GM20431 (cell line): ENCODE measurements at regions not wholly inside any gene's neighbourhood (a gene's known extent, or its start where the extent isn't known, plus 50 kb on each side); places are given as distances from the start of the nearest gene placed in this dataset.

Source experiments
- in situ Hi-C: fragments of 300-500 bp; cut with MseI, MboI; formaldehyde crosslinking; loops from one replicate; pipeline ENCODE4 v1.15.0; 2020; ENCODE audit warnings: low sequenced_read_pairs; ENCODE audit not compliant: unreplicated experiment

GRCh38 chr22:47298017-47298785, 535.8 kb downstream of the TBC1D22A start:
- in situ Hi-C loops: no loop called here

DNA sequence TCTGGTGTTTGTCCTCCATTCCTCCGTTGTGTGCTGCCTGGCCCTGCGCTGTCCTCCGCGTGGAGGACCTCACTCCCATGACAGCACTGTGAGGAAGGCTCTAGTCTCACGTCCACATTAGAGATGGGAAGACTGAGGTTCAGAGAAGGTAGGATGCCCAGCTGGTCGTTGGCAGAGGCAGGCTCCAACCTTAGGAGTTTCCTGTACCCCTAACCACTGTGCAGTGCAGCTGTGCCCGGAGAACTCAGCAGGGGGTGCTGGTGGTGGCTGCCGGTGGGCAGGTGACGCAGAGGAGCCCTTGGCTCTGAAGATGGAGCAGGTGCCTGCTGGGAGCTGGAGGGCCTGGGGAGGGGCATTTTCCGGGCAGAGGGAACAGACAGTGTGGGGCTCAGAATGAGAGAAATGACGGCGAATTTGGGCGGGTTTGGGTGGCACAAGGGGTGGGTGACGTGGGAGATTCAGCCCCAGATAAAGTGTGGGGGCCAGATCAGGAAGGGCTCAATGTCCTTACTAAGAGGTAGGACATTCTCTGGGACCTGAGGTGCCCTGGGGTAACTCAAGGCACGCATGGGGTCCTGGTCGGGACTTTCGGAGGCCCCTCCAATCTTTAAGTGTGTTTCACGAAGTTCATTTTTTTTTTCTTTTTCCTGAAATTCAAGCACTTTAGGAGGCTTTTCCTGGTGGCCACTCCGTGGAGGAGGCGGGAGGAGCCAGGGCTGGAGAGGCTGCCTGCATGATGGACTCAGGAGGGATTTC, 535.0 kb downstream of the TBC1D22A start:
- in situ Hi-C loops: no loop called here

DNA sequence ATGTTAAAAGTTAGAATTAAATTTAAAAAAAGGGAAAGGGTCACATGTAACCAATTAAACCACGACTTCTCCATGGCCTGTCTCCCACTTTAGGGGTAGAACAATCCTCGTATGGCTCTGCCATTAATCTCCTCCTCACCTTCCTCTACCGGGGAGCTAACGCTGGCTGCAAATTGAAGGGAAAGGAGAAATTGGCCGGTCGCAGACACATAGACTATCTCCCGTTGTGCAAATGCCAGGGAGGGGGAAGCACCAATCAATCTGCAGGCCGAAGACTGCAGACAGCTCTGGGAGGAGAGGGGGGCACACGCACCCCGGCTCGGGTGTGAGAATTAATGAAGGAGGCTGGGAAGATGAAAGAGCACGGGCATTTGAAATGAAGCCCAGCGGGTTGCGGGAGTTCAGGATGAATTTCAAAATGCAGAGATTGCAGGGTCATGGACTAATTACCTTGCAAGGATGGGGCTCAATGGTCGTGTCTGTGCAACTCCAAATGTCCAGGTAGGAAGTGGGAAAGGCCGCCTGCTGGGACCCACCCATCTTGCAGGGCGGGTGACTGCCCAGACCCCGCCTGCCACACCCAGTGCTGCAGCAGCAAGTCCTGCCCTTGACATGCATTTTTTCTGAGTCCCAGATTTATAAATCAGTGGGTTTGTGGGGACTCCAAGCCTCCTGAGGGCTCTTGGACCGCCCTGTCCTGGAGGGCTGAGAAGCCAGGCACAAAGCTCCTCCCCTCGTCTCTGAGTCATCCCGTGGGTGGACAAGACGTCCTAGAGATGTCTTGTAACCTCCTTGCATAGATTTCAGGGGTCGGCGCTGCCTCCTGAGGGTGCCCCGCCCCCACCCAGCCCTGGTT, 534.2 kb downstream of the TBC1D22A start:
- in situ Hi-C loops: no loop called here

DNA sequence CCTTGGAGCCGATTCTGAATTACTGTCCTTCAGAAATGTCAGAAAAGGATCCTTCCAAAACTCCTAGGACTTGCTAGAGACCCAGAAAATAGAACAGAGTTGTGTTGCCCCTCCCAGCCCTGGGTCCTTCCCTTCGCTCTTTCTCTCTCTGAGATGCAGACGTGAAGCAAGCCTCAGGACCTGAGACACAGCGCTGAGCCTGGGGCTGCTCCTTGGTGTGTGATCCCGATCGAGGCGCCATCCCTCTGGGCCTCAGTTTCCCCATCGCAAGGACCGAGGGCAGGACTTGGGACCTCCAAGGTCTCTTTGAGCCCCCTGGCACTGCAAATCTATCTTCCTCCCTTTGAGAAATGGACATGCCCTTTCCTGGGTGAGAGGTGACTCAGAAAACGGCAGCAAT, 533.5 kb downstream of the TBC1D22A start:
- in situ Hi-C loops: no loop called here

- in situ Hi-C loops: no loop called here
Observed at GRCh38 chr22:47295226-47295901, 532.9 kb downstream of the TBC1D22A start.

DNA sequence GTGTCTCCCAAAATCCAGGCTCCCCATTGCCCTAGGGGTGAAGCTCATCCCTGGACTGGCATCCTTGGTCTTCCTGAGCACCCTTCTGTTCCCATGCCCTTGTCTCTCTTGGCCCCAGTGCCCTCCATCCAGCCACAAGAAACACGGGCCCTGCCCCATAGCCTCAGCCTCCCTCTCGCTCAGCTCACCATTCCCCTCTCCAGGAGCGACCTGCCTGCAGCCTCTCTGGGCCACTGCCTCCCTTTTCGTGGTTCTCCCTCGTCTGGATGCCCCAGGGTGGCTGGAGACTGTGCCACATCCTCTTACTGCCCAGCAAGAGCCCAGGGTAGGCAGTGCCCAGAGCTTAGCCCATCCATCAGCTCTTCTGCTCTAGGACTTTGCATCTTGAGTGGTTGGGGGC, 532.1 kb downstream of the TBC1D22A start:
- in situ Hi-C loops: no loop called here

DNA sequence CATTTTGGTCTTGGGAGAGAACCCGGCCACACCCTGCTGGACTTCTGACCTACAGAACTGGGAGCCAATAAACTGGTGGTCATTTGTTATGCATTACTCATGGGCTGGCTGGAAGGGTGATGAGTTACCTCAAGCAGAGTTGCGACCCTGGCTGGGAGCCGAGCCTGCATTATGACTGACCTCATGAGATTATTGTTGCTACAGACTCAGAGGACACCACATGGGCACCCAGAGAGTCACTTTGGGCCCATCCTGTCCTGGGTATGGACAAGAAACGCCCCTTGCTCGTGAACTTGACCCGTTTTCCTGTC, 531.7 kb downstream of the TBC1D22A start:
- in situ Hi-C loops: no loop called here

GRCh38 chr22:47293368-47294221, 531.1 kb downstream of the TBC1D22A start:
- in situ Hi-C loops: no loop called here

DNA sequence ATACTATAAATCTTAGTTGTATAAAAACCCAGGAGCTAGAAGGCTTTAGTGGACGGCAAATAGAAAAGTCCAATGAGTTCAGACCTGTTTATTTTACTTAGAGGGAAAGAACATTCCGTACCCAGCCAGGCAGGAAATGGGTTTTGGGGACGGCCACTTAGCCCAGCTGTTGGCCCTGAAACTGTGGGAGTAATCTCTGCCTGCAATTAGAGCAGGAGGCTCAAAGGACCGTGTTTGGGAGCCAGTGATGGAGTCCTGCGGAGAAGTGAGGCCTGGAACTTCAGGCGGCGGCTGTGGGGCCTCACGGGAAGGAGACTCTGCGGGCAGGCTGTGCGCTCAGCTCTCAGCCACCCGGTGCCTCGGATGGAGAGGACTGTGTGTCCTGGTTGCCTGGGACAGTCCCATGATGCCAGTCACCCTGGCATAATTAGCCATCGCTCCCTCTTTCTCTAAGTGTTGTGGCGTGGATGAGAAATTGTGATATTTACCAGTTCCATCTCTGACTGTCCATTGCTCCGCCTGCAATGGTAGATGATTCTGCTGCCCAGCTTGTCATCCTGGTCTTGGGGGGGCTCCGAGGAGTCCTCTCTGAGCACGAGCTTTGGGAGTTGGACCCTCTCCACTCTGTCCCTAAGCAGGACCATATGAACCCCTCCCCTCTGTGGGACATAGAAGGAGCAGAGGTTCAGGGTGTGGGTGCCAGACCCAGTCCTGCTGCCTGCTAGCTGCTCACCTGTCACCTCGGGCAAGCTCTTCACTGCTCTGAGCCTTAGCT, 530.3 kb downstream of the TBC1D22A start:
- in situ Hi-C loops: no loop called here

DNA sequence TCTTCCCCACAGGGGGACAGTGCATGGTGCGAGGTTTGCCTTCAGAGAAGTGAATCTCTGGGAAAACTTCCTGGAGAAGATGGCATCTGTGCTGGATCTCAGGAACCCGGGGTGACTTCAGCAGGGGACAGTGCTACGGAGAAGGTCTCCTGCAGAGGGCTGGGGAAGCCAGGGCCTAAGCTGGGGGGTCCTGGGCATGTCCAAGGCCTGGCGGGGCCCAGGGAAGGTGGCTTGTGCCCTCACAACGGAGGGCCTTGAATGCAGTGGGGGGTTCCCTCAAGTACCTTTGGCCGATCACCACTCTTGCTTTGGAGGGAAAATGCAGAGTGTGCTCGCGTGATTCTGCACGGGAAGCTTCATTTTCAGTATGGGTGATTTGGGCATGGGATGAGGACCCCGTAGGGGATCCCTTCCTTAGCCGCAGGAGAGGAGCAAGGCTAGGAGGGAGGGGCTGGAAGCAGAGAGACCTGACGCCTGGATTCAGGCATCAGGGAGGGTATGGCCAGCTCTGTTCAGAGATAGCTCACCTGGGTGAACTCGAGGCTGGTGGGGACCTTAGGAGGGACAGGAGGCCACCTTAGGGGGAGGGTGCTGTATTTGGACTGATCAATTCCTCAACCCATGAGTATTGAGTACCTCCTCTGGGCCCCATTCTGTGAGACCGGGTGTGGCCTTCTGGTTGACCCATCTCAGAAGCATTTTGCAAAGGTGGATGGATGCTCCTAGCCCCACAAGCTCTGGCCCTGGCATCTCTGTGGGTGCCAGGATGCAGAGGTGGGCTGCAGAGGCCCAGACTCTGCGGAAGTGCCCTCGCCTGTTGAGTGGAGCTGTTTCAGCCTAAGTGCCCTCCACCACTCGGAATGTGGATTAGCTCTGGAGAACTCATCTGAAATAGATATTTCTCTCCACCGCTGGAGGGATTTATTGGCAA, 529.4 kb downstream of the TBC1D22A start:
- in situ Hi-C loops: no loop called here

DNA sequence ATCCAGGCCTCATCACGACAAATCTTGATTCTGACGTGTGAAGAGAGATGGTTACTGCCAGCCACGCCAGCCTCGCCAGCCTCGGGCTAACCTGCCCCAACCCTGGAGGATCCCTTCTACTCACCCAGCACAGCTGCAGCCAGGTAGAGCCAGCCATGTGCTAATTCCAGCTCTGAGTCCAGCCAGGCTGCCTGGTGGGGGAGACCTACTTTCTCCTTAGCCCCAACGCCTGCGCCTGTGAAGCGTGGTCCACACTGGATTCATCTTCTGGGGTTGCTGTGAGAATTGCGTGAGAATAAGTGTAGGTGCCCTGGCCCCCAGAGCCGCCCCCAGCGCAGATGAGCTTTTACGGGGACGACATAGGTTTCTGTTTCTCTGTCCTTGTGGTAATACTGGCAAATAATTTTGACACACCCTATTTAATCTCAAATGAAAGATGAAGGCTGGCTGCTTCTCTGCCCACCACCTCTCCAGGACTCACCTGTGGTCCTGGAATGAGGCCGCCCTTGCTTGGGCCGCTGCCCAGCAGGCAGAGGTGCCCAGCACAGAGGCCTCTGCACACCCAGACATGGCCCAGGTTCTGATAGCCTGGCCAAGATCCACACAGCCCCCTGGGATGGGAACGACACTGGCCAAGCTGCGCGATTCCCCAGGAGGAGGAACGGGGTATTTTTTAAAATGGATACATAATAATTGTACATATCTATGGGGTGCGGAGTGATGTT, 528.4 kb downstream of the TBC1D22A start:
- in situ Hi-C loops: no loop called here

DNA sequence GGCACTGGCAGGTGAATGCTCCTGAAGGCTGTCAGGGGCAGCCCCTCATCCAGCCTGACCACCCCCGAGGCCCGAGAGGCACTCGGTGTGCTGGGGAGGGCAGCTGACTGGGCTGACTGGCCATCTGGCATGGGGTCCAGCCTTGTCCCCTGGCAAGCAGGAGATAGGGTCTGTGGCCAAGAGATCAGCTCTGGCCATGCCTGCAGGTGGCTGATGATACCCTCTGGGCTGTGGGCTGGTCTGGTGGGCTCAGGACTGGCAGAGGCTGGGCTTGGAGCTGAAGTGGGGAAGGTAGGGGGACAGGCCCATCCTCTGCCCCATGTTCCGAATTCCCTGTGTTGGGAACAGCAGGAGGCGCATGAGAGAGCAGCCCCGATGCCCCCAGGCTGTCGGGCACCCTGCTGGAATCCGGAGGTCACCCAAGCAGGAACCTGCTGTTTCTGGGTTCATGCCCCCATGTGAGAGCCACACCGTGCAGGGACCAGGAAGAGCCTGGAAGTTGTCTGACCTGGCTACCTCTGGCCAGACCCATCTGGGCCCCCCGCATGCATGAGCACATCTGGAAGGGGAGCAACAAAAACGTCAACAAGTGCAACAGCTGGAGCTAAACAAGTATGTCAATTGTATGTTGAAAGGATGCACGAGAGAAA, 527.0 kb downstream of the TBC1D22A start:
- in situ Hi-C loops: no loop called here

GRCh38 chr22:47288680-47289079, 526.2 kb downstream of the TBC1D22A start:
- in situ Hi-C loops: no loop called here

GRCh38 chr22:47287516-47287915, 525.1 kb downstream of the TBC1D22A start:
- in situ Hi-C loops: no loop called here

DNA sequence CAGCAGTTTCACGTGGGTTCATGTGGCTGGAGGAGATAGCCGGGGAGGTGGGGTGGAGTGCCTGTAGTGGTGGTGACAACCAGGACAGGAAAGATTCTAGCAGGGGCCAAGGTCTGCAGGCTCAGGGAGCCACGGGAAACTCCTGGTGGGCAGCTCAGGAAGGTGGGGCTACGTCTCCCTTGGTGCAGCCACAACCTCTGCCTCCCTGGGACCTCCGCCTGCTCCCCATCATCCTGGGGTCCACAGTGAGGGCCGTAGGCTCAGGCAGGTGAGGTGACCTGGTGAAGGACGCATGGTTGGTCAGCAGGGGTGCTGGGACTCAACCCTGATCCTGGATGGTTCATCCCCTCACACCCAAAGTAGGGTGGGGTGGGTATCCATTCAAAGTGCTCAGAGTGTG, 524.1 kb downstream of the TBC1D22A start:
- in situ Hi-C loops: no loop called here

DNA sequence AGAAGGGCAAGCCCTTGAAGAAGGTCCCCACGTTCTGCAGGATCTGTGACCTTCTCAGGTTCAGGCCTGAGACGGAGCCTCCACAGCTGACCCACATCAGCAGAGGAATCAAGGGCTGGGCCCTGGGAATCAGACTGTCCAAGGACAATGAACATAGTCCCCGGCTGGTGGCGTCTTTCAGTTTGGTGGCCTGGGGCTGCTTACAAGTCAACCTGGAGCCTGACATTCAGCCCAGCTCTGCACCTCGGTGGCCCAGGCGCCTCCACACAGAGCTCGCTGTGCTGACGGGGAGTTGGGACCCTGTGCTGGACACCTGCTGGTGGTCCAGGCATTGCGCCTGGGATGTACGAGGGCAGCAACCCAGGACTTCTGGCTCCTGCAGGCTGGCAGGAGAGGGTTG, 523.5 kb downstream of the TBC1D22A start:
- in situ Hi-C loops: no loop called here

DNA sequence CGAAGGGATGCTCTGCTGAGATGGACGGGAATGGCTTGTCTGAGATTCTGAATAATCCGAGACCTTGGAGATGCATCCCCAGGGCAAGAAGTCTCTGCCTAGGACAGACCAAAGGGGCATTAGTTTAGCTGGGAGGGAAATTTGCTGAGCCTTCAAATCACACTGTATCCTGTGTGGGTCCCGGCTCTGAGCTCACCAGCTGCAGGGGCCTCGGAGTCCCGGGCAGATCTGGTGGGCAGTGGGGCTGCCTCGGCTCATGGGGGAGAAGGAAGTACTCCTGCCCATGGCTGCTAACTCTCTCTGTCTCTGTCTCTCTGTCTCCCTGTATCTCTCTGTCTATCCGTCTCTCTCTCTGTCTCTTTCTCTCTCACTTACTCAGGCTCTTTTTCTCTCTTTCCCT, 522.4 kb downstream of the TBC1D22A start:
- in situ Hi-C loops: no loop called here
